IMR-90 (cell line): ENCODE measurements at regions not wholly inside any gene's neighbourhood (a gene's known extent, or its start where the extent isn't known, plus 50 kb on each side); places are given as distances from the start of the nearest gene placed in this dataset.

Experiments
- ATAC-seq: fragments of 200-7000 bp; cut with Tn5 transposase; 2 replicates; pipeline ENCODE4 v1.9.1; 2020; ENCODE audit warnings: low read depth, mild to moderate bottlenecking, moderate library complexity
- BruUV-seq: library from RNA; stranded (reverse); fragments of 400-500 nt; replicated peaks from 2 replicates; lab custom pipeline; 2021; lab: Mats Ljungman, UMichigan
- CTCF ChIA-PET: fragments of 300-600 bp; formaldehyde crosslinking; extraction: SDS; loops from one replicate; lab custom pipeline; 2021; ENCODE audit warnings: antibody characterized with exemption; lab: Yijun Ruan, JAX
- POLR2A ChIA-PET: fragments of 300-600 bp; sonication (Branson Sonifier 250); formaldehyde crosslinking; loops from one replicate; lab custom pipeline; 2022; ENCODE audit warnings: antibody characterized with exemption; ENCODE audit not compliant: unreplicated experiment; lab: Charles Lee
- DNase-seq: peaks from one replicate; pipeline ENCODE4 v3.0.0; 2013
- H2AFZ ChIP-seq: replicated peaks from 2 replicates; pipeline ENCODE3; 2013; ENCODE audit warnings: low read length, mild to moderate bottlenecking; ENCODE audit not compliant: poor library complexity
- H2AK5ac ChIP-seq: 2 replicates; pipeline ENCODE4 v1.6.1; 2013; ENCODE audit warnings: low read depth, low read length, inconsistent platforms
- H2AK9ac ChIP-seq: replicated peaks from 2 replicates; pipeline ENCODE3; 2013; ENCODE audit warnings: mild to moderate bottlenecking, low read depth, low read length, moderate library complexity; ENCODE audit not compliant: poor library complexity
- H2BK120ac ChIP-seq: 2 replicates; pipeline ENCODE4 v1.6.1; 2013; ENCODE audit warnings: low read depth, low read length, inconsistent platforms
- H2BK15ac ChIP-seq: 3 replicates; pipeline ENCODE4 v1.6.1; 2013; ENCODE audit warnings: low read depth, low read length, inconsistent platforms
- H2BK20ac ChIP-seq: 2 replicates; pipeline ENCODE4 v1.6.1; 2013; ENCODE audit warnings: low read depth, mild to moderate bottlenecking, inconsistent platforms, low read length, moderate library complexity
- H2BK5ac ChIP-seq: 2 replicates; pipeline ENCODE4 v1.6.1; 2013; ENCODE audit warnings: mild to moderate bottlenecking, low read depth, low read length, inconsistent platforms; ENCODE audit not compliant: poor library complexity, severe bottlenecking
- H3K14ac ChIP-seq: replicated peaks from 2 replicates; pipeline ENCODE4 v1.6.1; 2013; ENCODE audit warnings: low read depth, low read length, inconsistent platforms
- H3K18ac ChIP-seq: 2 replicates; pipeline ENCODE4 v1.6.1; 2013; ENCODE audit warnings: low read depth, low read length, control low read depth
- H3K23ac ChIP-seq: 2 replicates; pipeline ENCODE4 v1.6.1; 2013; ENCODE audit warnings: low read depth, low read length, inconsistent platforms
- H3K27ac ChIP-seq: 2 replicates; pipeline ENCODE4 v1.5.1; 2013; ENCODE audit warnings: mild to moderate bottlenecking, control low read depth, low read length; ENCODE audit not compliant: insufficient read depth
- H3K27me3 ChIP-seq: 2 replicates; pipeline ENCODE4 v1.6.1; 2013; ENCODE audit warnings: low read length; ENCODE audit not compliant: control insufficient read depth, insufficient read depth
- H3K36me3 ChIP-seq: 2 replicates; pipeline ENCODE4 v1.6.1; 2013; ENCODE audit warnings: low read length, mixed read lengths; ENCODE audit not compliant: control insufficient read depth, insufficient read depth
- H3K4ac ChIP-seq: 2 replicates; pipeline ENCODE4 v1.6.1; 2013; ENCODE audit warnings: low read depth, low read length, inconsistent platforms
- H3K4me1 ChIP-seq: 2 replicates; pipeline ENCODE4 v1.6.1; 2013; ENCODE audit warnings: low read length, mixed read lengths; ENCODE audit not compliant: control insufficient read depth, insufficient read depth
- H3K4me2 ChIP-seq: 2 replicates; pipeline ENCODE4 v1.6.1; 2013; ENCODE audit warnings: low read depth, mild to moderate bottlenecking, control low read depth, low read length, moderate library complexity
- H3K4me3 ChIP-seq: 2 replicates; pipeline ENCODE4 v1.5.1; 2013; ENCODE audit warnings: low read depth, mild to moderate bottlenecking, control low read depth, low read length, moderate library complexity; ENCODE audit not compliant: insufficient read depth
- H3K56ac ChIP-seq: 2 replicates; pipeline ENCODE4 v1.6.1; 2013; ENCODE audit warnings: low read length, inconsistent platforms; ENCODE audit not compliant: insufficient read depth; ENCODE audit errors: extremely low read depth
- H3K79me1 ChIP-seq, 2 experiments: 2 replicates each; pipeline ENCODE4 v1.6.1; 2013; ENCODE audit warnings: low read length in 2 of 2, inconsistent platforms in 1 of 2, low read depth in 1 of 2
- H3K9ac ChIP-seq: 2 replicates; pipeline ENCODE4 v1.6.1; 2013; ENCODE audit warnings: low read depth, low read length, control low read depth
- H3K9me1 ChIP-seq: 2 replicates; pipeline ENCODE4 v1.6.1; 2013; ENCODE audit warnings: low read length, inconsistent platforms; ENCODE audit not compliant: insufficient read depth
- H3K9me3 ChIP-seq: 2 replicates; pipeline ENCODE4 v1.6.1; 2013; ENCODE audit warnings: low read length; ENCODE audit not compliant: control insufficient read depth, insufficient read depth
- H4K20me1 ChIP-seq: 2 replicates; pipeline ENCODE4 v1.6.1; 2013; ENCODE audit warnings: low read length, inconsistent platforms; ENCODE audit not compliant: insufficient read depth
- H4K5ac ChIP-seq: 2 replicates; pipeline ENCODE4 v1.6.1; 2013; ENCODE audit warnings: mild to moderate bottlenecking, low read depth, low read length, control low read depth
- H4K8ac ChIP-seq, 2 experiments: 2 replicates each; pipeline ENCODE4 v1.6.1; 2013; ENCODE audit warnings: low read depth in 2 of 2, low read length in 2 of 2, control low read depth in 1 of 2, inconsistent platforms in 1 of 2
- H4K91ac ChIP-seq: 2 replicates; pipeline ENCODE4 v1.6.1; 2013; ENCODE audit warnings: low read depth, low read length, inconsistent platforms; ENCODE audit not compliant: insufficient read depth
- CTCF ChIP-seq: conservative IDR thresholded peaks from 2 replicates; pipeline ENCODE4 v1.5.1; 2012; ENCODE audit warnings: mild to moderate bottlenecking, low read depth, low read length, improper control_type of control experiment
- MXI1 ChIP-seq: IDR thresholded peaks from 2 replicates; pipeline ENCODE4 v1.6.1; 2012; ENCODE audit warnings: low read depth, mild to moderate bottlenecking, low read length, moderate library complexity, borderline replicate concordance
- WGBS, 2 experiments: methylation state at CpG; one replicate each; pipeline versions ENCODE4 v1.1.5 to v1.1.7; 2013; ENCODE audit warnings: missing lambda C conversion rate in 2 of 2; ENCODE audit not compliant: insufficient read length in 1 of 2; ENCODE audit errors: extremely low coverage in 2 of 2; 5-methylcytosine and 5-hydroxymethylcytosine counted together
- dilution Hi-C: fragments of 300-500 bp; cut with HindIII; formaldehyde crosslinking; loops from one replicate; pipeline ENCODE4 v1.14.3; 2018; ENCODE audit warnings: low sequenced_read_pairs; ENCODE audit not compliant: unreplicated experiment
- in situ Hi-C: fragments of 300-500 bp; cut with MboI; formaldehyde crosslinking; loops from 3 replicates; pipeline ENCODE4 v1.14.3; 2019; ENCODE audit warnings: low sequenced_read_pairs, inconsistent platforms, mixed read lengths
- intact Hi-C: fragments of 100-400 bp; cut with micrococcal nuclease; formaldehyde crosslinking; loops from 2 replicates; pipeline ENCODE4 v1.10.0; 2022

GRCh38 chr13:76690611-76691010, 195.6 kb downstream of the KCTD12 start:
- H2AK9ac ChIP-seq = no peak overlapping the region
- no peak overlapping the region for H3K14ac ChIP-seq
- BruUV-seq = no TSS peak
- DNase-seq (no peak), ATAC-seq (no peak)
- H3K23ac ChIP-seq = no peak overlapping the region
- no peak overlapping the region for H2AK5ac ChIP-seq
- H4K20me1 ChIP-seq = no peaks in the 10 kb centered on the region
- dilution Hi-C loops = no loop called here
- H3K56ac ChIP-seq = no peak overlapping the region
- no peak overlapping the region for H2BK120ac ChIP-seq
- no peak overlapping the region for H3K4ac ChIP-seq
- TF ChIP-seq MXI1 (no peak), CTCF (no peak)
- no peak overlapping the region for H3K18ac ChIP-seq
- peaks cover 2% of the 10 kb centered on the region; the same call in 1 of the 2 replicates for H3K9me1 ChIP-seq
- no peak overlapping the region for H3K27ac ChIP-seq
- no peak overlapping the region for H2BK5ac ChIP-seq
- H3K4me1 ChIP-seq = peaks cover 2% of the 10 kb centered on the region; the same call in 1 of the 2 replicates
- in situ Hi-C loops = no loop called here
- no peak overlapping the region for H4K5ac ChIP-seq
- WGBS, 2 experiments = 63% methylated on average over 2 of the region's 2 CpGs; no CpG with 5 or more reads in 1 of the 2 experiments
- no peaks in the 10 kb centered on the region for H3K27me3 ChIP-seq
- peaks cover 2% of the 10 kb centered on the region; the same call in 1 of the 2 replicates for H3K9me3 ChIP-seq
- H3K4me3 ChIP-seq = no peak overlapping the region
- POLR2A ChIA-PET = no interaction called here
- H3K9ac ChIP-seq = no peak overlapping the region
- H3K36me3 ChIP-seq = no peaks in the 10 kb centered on the region
- no peak overlapping the region for H4K8ac ChIP-seq
- H3K79me1 ChIP-seq = no peaks in the 10 kb centered on the region
- CTCF ChIA-PET = interaction anchor here (1.4 kb wide), 1 partner anchor 11 kb away, joined by 3 read pairs; no protein-coding TSS in a partner anchor
- no peak overlapping the region for H3K4me2 ChIP-seq
- no peak overlapping the region for H2AFZ ChIP-seq
- no peak overlapping the region for H2BK20ac ChIP-seq
- no peak overlapping the region for H4K91ac ChIP-seq
- intact Hi-C loops = no loop called here
- no peak overlapping the region for H2BK15ac ChIP-seq
